Stimulated activated CD4-positive, alpha-beta T cell treated with anti-CD3 and anti-CD28 coated beads, Interleukin-2, amount 100 ng/mL, for 48 hours (primary cell): ENCODE measurements at regions not wholly inside any gene's neighbourhood (a gene's known extent, or its start where the extent isn't known, plus 50 kb on each side); places are given as distances from the start of the nearest gene placed in this dataset.

ENCODE experiments used
- DNase-seq, 2 donors: peaks; one replicate each; pipeline ENCODE4 v3.0.0-alpha.2; 2020

DNA sequence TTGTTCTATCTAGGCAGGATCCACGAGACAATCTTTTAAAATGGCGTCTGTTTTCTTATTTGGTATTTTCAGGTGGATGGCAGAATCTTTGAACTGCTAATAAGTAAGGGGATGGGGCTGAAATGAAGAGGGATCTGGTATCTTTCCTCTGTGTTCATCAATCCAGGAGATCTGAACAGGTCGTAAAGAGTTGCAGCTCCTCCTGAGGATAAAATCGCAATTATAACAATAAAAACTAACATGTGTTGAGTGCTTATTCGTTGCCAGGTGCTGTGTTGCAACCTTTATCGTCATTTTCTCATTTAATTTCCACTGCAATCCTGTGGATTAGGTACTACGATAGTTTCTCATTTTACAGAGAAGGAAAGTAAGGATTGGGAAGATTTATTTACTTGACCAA is 134.6 kb upstream of the DPYD start:
- no peak for DNase-seq

DNA sequence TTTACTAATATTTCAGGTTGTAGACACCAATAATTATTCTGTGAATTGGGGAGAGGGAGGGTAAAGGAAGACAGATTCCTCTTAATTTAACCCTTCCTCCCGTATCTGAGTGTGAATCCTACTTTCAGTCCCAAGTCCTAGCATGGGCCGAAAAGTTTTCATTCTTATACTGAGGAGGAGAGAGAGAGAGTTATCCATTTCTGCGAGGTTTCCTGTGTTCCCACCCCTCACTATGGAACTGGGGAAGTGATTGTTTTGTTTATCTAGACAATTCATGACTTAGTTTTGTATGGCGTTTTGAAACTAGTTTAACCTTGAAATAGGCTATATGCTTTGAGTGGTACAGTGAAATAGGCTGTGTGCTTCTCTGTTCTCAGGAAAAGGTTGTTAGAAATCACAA is 134.0 kb upstream of the DPYD start:
- no peak for DNase-seq

DNA sequence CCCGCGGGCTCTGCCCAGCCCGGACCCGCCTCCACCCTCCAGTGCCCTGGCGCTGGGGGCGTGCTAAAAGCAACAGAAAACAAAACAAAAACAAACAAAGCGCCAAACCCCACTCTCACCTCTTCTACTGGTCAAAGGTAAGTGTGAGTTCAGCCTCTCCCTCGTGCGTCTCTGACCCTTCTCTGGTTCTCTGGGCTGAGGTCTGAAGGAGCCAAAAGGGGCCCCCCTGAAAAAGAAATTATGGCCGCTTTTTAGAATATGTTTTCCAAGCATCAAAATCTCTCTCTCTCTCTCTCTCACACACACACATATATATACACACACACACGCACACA is 133.5 kb upstream of the DPYD start:
- no peak for DNase-seq

DNA sequence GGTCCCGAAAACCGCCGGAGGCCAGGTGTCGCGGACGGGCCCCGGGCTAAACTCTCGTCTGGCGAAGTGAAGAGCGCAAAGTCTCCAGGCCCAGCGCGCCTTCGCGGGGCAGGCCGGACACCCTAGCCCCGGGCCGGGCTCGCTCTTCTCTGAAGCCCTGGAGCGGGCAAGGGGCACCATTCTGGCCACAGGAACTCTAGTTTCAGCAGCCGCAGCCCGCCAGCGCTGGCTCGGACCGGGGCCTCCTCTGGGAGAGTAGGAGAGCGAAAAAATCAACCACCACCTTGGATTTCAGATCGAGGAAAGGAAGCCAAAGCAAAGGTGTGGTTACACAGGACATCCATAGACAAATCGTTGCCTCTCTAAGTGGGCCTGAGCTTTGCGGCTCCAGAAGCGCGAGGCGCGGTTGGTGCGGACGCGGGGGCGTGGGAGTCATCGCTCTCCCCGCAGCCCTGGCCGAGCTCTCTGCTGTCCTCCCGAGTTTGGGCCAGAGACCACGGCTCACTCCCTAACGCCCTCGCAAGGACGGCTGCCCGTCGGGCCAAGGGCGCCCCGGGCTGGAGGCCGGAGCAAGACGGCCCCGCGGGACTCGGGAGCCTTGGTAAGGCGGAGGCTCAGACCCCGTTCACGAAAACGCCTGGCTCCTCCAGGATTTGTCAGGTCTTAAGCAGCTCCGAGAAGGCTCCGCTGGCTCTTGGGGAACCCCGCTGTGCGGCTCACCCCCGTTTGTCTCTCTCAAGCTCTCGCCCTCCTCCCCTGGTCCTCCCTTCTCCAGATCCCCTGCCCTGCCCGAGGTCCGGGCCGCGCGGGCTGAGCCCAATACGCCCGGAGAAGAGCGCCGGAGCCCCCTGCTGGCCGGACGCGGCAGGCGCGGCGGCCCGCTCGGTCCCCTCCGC is 132.9 kb upstream of the DPYD start:
- DNase-seq: peak; percentile 51 to 67

DNA sequence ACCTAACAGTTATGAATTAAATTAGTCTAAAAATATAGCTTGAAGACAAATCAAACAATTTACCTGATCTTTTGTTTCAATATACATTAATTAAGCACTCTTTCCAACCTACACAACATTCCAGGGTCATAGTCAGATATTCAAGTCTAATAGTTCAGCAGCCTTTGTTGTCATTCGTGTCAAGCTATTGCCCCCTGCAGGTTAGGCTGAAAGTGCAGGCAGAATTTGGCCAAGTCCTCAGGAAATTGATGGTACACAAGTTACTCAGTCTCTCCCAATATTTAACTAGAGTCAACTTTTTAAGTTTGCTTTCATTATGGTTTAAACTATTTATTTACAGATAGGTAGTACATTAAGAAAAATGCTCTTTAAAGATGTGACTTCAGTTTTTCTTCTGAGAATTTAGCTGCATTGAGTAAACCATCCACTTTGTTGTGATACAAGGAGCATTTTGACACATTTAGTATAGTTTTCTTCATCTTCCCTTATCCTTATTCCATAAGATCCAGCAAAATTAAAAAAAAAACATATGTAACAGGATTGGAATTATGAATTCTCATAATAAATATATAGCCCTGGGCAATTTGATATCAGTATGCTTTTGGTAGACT is 130.3 kb upstream of the DPYD start:
- peak; percentile 64 to 68 for DNase-seq

DNA sequence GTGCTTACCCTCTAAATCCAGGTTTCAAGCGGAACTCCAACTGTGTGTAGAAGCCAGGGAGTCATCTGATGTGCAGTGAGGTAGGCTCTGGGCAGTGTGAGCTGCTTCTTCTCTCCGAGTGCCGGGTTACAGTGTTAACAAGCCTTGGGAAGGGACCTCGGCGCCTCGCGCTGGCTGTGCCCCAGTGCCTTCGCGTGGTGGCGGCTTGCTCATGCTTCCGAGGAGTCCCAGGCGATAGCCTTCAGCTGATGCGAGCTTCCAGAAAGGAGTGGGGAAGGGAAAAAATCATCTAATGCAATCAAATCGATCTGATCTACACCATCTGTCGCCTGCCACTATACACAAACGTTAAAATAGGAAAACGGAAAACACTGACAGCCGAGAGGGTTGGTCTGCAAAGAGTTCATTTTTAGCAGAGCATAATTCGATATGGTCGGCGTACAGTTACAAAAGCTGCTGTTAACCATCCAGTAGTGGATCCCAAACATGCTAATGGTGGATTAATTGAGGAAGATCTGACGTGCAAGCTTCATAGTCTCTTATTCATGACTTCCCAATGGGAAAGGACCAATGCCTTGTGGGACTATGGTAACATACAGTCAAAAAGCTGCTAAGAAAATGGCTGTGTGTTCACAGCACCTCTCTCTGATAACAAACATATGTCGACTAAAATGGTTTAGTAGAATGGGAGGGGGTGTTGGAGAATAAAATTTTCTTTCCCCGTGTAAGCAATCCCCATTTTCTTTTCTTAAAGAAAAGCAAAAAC is 128.7 kb upstream of the DPYD start:
- DNase-seq: no peak

DNA sequence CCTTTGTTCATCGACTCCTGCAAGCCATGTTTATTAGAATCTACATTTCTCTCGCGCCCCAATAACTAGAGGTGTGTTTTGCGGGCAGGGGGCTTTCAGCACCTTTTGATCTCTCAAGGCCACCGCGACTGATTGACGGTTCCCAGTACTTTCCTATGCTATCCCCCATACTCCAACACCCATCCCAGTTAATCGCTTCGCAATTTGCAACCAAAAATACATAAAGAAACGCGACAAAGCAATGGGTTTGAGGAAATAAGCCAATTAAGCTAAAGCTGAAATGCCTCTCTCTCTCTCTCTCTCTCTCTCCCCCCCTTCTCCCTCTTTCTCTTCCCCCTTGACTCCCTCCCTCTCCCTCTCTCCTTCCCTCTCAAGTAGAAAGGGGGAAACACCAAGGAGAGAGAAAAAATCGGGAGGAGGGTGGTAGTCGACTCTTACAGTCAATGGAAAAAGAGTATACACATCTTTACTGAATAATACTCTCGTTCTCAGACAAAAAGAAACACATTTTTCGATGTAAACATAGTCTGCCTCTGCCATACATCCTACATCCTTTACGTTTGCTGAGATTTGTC is 128.0 kb upstream of the DPYD start:
- no peak for DNase-seq

DNA sequence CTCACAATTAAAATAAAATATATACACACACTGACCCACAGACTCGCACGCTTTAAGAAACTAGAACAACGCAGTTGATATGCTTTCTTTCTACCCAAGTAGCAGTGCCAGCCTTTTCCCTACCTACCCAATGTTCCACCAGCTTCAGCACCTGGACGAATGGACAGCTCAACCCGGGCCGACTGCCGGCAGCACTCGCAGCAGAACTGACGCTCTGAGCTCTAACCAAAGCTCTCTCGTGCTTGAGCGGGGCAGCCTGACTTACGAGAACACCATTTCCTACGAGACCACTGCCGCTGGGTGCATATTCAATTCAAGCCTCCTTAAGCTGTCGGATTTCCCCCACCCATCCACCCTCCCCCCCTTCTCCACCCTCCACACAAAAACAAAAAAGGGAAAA is 127.4 kb upstream of the DPYD start:
- peak; percentile 65 to 67 for DNase-seq

DNA sequence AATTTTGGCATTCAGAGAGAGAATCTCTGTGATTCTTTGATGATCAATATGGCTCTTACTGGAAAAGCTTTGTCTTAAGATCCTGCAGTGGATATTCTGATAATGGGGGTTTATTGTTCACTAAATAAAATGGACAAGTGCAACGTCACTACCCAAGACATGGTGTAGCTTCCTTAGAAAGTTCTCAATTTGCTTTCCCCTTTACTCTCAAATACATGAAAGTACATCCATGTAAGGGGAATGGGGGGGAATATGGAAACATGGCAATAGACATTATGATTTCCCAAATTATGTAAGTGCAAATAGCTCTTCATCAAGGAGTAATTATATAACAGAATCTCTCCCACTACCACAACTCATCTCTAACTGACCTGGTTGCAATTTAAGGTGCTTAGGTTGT is 126.3 kb upstream of the DPYD start:
- no peak for DNase-seq

DNA sequence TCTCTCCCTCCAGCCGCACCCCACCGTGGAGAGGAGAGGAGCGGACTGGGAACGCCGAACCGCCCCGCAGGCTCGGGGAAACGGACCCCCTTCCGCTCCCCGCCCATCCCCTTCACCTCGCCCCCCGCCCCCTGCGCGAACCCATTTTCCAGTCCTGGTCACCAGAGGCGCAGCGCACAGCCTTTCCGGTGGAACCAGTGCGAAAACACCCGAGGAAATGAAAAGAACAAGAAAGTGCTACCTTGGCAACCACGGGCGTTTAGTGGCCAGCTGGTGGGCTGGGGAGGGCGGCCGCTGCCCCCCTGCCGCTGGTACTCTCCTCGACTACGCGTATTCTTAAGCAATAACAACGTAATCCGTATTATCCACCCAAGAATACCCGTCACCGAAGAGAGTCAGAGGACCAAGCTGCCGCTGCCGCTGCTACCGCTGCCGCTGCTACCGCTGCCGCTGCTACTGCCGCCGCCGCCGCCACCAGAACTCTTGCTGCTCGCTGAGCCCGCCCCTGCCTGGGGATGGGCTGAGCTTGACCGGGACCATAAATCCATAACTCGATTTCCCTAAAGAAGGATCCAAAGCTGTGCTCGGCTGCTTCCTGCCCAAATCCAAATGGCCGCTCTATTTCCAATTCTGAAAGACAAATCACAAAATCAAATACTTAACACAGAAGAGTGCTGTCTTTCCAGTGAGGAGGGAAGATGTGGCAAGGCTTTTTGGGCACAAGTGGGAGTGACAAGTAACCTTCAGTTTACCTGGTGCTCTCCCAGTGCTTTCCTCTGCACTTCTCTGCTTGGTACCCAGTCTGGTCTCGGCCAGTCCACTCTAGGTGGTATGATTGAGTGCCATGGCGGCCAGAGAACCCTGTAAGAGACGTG is 125.2 kb upstream of the DPYD start:
- DNase-seq: no peak

DNA sequence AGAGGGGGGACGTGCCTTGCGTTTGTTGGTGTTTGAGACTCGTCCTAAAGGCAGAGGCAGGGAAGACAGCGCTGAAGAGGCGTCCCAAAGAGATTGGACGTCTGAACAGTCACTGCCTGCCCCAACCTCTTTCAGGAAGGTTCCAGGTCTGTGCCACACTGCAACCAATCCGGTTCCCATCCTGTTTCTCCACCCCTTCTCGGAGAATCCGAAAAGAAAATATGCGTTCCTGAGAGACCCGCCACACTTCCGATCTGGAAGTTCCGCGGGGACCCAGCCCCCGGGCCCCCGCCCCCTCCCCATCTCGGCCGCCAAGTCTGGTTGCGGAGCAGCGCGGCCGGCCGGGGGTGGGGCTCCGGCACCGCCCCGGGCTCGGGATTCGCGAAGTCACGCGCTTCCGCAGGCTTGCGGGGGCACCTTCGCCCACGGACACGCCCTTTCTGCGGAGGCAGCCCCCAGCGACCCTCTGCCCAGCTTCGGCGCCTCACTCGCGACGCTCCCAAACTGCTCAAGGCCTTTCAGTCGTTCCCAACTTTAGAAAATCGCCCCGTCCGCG is 124.5 kb upstream of the DPYD start:
- no peak for DNase-seq

DNA sequence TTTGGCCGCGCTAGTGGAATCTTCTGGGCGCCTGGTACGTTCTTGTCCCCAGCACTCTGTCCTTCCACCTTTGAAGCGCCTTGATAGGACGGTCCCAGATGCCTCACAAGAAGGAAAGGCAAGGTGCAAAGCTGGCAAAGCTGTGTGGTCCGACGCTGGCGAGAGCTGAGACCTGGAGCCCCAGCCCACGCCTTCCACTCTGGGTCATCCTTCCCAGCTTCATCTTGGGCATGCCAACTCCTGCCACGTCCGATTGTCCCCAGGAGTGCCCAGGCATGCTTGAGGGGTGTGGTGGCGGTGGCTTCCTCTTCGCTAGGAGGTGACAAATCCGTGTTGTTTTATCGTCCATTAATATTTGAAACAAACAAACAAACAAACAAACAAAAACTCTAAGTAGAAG is 123.9 kb upstream of the DPYD start:
- no peak for DNase-seq

DNA sequence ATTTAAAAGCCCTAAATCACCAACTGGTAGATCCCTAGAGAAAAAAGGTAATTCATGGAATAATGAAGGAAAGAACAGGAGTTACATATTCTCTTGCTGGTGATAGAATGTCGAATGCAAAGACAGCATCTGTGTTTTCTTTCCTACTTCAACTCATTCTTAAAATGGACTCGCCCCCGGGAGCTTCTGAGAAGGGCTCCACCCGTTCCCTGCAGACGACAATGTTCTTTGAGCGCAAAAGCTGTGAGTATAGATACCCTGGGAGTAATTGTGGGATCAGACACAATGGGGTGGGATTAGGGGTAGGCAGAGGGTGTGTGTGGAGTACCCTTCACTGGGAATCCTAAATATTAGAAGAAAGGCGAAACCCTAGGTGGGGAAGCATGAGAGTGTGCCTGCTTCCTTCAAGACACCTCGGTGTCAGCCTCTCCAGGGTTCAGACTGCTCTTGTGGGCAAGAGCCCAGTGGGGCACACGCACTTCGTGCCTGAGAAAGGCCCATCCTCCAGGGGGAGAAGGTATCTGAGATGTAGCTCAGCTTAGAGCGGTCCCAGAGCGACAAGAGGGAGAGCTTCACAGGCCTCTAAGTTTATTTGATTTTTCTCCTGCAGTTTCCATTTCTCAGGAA is 123.3 kb upstream of the DPYD start:
- no peak for DNase-seq

DNA sequence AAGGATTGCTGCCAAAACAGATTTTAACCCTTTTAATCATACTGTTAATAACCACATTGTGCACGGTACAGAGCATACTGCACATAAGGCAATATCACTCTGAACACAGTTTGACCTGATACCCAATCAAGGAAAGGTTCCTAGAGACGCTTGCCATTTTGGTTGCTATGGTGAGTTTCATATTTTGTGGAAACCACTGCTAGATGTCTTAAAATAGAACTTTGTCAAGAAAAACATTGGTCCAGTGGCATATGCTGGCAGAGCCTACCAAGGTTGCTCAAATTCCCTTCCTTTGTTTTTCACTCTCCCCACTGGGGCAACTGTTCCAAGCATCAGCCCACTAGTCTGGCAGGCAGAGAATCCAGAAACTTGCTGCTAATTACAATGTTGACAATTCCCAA is 114.8 kb upstream of the DPYD start:
- no peak for DNase-seq

DNA sequence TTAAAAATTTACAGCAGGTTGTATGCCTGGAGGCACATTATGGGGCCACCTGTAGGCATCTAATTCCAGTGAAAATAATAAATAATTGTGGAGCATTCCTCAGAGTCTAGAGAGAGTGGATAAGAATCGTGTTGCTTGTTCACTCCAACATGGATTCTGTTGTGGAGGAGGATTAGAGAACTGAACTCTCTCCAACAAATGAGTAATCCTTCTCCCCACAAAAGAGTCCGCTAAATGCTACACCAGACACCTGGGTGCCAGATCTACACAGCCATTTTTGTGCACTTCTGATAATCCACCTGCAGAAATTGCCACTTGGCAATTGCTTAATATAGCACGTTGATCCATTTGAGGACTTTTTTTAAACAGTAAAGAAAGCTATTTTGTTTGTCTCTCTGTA is 113.7 kb upstream of the DPYD start:
- no peak for DNase-seq

DNA sequence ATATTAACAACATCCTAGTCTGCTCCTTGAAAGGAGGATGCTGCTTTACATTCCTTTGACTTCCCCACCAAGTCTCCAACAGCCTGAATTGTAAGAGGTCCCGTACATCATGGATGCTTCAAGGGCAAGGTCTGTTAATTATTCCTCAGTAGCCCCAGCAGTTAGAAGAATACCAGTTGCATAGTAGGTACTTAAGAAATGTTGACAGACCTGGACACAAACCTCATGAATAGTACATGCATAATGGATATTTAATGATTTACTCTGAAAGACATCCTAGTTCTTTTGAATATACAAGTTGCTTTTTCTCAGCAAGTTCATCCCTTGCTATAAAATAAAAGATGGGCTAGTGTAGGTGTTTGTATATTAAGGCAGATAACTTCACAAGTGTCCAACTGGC is 112.1 kb upstream of the DPYD start:
- no peak for DNase-seq

DNA sequence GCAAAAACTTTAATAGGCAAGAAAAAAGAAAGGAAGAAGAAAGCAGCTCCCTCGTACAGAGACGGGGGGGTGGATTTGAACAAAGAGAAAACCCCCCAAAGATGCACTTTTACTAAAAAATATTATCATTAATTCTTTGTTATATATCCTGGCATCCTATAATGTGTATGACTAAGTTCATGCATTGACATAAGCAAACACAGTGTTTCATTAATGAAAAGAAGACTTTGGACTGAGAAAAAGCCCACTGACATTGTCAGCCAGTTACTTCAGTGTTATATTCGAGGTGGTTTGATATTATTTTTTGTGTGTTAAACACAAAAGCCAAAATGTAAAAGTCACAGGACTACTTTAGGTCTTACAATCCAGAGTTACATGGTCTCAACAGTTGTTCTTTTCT is 110.1 kb upstream of the DPYD start:
- DNase-seq: no peak

DNA sequence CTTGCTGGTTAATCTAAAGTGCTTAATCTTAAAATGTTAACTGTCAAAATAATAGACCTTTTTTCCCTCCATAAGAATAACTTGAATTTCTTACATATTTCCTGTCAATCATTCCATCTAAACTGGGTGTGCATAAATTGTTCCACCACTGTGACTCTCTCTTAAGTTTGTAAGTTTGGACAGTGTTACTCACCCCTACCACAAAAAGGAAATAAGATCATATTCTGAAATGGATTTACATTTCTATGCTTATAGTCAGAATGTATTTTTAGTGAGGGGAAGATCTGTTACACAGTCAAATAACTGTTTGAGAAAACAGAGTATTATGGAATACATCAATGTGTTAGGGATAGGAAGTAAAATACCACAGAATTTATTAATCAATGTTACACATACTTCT is 109.6 kb upstream of the DPYD start:
- DNase-seq: no peak

DNA sequence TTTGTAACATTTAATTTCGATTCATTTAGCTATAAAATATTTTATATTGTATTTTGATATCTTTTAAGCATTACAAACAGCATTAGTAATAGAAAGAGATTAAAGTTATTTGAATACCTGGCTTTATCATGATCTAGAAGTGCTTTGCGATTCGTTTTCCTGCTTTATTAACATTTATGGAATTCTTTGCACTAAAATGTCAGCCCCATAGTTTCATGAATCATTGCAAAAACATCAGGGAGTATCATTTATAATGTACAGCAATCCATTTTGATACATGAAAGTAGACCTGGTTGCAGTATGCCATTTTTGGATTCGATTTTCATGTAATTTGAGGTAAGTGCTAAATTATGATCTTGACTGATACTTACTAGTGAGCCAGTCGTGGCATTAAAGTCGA is 108.0 kb upstream of the DPYD start:
- DNase-seq: no peak

DNA sequence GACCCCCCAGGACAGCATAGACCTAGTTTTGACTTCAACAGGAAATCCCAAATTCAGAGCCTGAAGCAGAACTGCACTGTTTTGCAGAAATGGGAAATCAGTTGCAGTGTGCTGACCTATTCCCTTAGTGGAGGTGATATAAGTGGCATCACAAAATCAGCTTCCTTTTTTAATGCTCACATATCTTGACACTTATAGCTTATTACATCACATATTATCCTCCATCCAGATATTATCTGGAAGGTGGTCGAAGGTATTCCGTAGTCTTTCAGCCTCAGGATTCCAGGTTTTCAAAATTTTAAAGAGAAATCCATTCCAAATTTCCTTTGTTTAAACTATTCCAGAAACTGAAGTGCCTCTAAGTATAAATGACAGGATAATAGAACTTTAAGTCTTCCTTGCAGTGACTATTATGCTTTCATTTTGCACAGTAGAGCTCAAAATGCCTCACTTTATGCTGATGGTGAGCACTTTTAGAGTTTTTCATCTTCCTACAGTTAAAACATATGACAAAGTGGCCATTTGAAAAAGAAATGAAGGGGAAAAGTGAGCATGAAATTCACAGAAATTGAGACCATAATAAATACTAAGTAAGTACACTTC is 106.4 kb upstream of the DPYD start:
- no peak for DNase-seq

DNA sequence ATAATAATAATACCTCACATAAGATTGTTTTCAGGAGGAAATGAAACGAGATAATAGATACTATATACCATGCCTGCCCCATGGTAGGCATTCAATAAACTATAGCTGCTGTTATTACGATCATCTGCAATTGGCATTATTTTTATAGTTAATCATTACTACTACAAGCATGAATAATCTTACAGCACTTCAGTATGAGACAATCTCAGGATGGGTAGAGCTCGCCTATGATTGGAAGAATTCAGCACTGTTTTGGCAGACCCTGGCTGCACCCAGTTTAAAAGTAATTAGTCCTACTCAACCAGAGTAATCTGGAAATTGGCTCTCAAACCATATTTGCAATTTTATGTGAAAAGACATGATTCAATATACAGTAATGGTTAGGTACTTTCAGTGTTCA is 105.0 kb upstream of the DPYD start:
- DNase-seq: no peak

DNA sequence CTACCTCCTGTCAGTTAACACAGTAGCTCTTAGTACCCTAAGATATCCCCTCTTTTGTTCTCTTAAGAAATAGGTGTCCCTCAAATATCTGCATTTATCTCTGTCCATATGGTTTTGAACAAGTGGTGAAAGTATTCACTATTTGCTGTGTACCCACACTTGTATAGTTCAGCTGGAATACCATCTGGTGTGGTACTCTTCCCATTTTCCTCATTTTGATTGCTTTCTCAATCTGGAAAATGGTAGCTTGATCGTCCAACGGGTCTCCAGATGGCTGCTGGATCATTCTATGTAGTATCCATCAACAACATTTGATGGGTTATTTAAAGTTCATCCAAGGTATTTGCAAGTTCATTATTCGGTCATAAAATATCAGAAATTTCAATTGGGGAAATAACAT is 100.3 kb upstream of the DPYD start:
- no peak for DNase-seq
